GM23338 (cell line): ENCODE measurements at regions not wholly inside any gene's neighbourhood (a gene's known extent, or its start where the extent isn't known, plus 50 kb on each side); places are given as distances from the start of the nearest gene placed in this dataset.

Experiments
- ATAC-seq: fragments of 200-7000 bp; cut with Tn5 transposase; 3 replicates; pipeline ENCODE4 v1.9.1; 2020
- DNase-seq: peaks from one replicate; pipeline ENCODE4 v3.0.0-alpha.2; 2015; ENCODE audit warnings: low spot score
- H2AFZ ChIP-seq: fragments of 200-600 bp; sonication (generic); 2 replicates; pipeline ENCODE4 v1.8.0; 2016; ENCODE audit warnings: antibody characterized with exemption, mild to moderate bottlenecking, moderate library complexity
- H3F3A ChIP-seq: fragments of 200-600 bp; sonication (generic); replicated peaks from 2 replicates; pipeline ENCODE4 v1.8.0; 2017; ENCODE audit warnings: antibody characterized with exemption, mixed run types, low read depth
- H3K27ac ChIP-seq: fragments of 200-600 bp; sonication (generic); 2 replicates; pipeline ENCODE4 v1.6.1; 2016; ENCODE audit warnings: low read depth
- H3K27me3 ChIP-seq: fragments of 200-600 bp; sonication (generic); 2 replicates; pipeline ENCODE4 v1.8.0; 2016; ENCODE audit warnings: mild to moderate bottlenecking, mixed run types, moderate library complexity; ENCODE audit not compliant: insufficient read depth
- H3K36me3 ChIP-seq: fragments of 200-600 bp; sonication (generic); 2 replicates; pipeline ENCODE4 v1.8.0; 2016; ENCODE audit warnings: mild to moderate bottlenecking; ENCODE audit not compliant: insufficient read depth
- H3K4me1 ChIP-seq: fragments of 200-600 bp; sonication (generic); 2 replicates; pipeline ENCODE4 v1.8.0; 2016; ENCODE audit warnings: mild to moderate bottlenecking, moderate library complexity; ENCODE audit not compliant: insufficient read depth
- H3K4me2 ChIP-seq: fragments of 200-600 bp; sonication (generic); 2 replicates; pipeline ENCODE4 v1.7.1; 2017; ENCODE audit warnings: mixed run types
- H3K4me3 ChIP-seq: fragments of 200-600 bp; sonication (generic); 2 replicates; pipeline ENCODE4 v1.6.1; 2016; ENCODE audit warnings: mixed run types
- H3K79me2 ChIP-seq: fragments of 200-600 bp; sonication (generic); replicated peaks from 2 replicates; pipeline ENCODE4 v1.8.0; 2017; ENCODE audit warnings: mild to moderate bottlenecking; ENCODE audit not compliant: insufficient read depth
- H3K9me2 ChIP-seq: fragments of 200-600 bp; sonication (generic); 2 replicates; pipeline ENCODE4 v1.8.0; 2017; ENCODE audit not compliant: insufficient read depth
- H4K20me1 ChIP-seq: fragments of 200-600 bp; sonication (generic); replicated peaks from 2 replicates; pipeline ENCODE4 v1.8.0; 2017; ENCODE audit warnings: mild to moderate bottlenecking; ENCODE audit not compliant: insufficient read depth
- H3K27ac Mint-ChIP-seq: 2 replicates; pipeline ENCODE4 v1.8.0; 2020; ENCODE audit warnings: inconsistent platforms, mild to moderate bottlenecking, moderate library complexity, mixed read lengths
- H3K27me3 Mint-ChIP-seq: 3 replicates; pipeline ENCODE4 v1.8.0; 2022; ENCODE audit warnings: low read depth, mild to moderate bottlenecking, moderate library complexity, mixed read lengths, inconsistent platforms; ENCODE audit not compliant: insufficient read depth, poor library complexity
- H3K36me3 Mint-ChIP-seq: 3 replicates; pipeline ENCODE4 v1.8.0; 2021; ENCODE audit warnings: low read depth, mild to moderate bottlenecking, inconsistent platforms, moderate library complexity, mixed read lengths
- H3K4me1 Mint-ChIP-seq: 3 replicates; pipeline ENCODE4 v1.8.0; 2020; ENCODE audit warnings: mild to moderate bottlenecking, inconsistent platforms, mixed read lengths
- H3K4me3 Mint-ChIP-seq: 3 replicates; pipeline ENCODE4 v1.8.0; 2021; ENCODE audit warnings: moderate library complexity, mild to moderate bottlenecking, inconsistent platforms, mixed read lengths
- H3K9me3 Mint-ChIP-seq: 3 replicates; pipeline ENCODE4 v1.8.0; 2020; ENCODE audit warnings: moderate library complexity, mild to moderate bottlenecking, inconsistent platforms, mixed read lengths
- CREB1 ChIP-seq: fragments of 250-450 bp; sonication (Bioruptor Pico); IDR thresholded peaks from 2 replicates; pipeline ENCODE4 v1.5.0; 2020; ENCODE audit warnings: low read depth, mild to moderate bottlenecking, moderate library complexity
- CTCF ChIP-seq, 2 experiments: fragments of 200-600 bp in 1 of 2; sonication (generic) in 1 of 2; conservative IDR thresholded peaks; 2 replicates each; pipeline versions ENCODE4 v1.5.1 to v1.6.1; 2016 to 2017; ENCODE audit warnings: antibody characterized with exemption in 2 of 2, low read depth in 2 of 2, mild to moderate bottlenecking in 2 of 2, moderate library complexity in 1 of 2
- ETS1 ChIP-seq: IDR thresholded peaks from 2 replicates; pipeline ENCODE4 v1.6.1; 2016; ENCODE audit warnings: antibody characterized with exemption
- EZH2 ChIP-seq: fragments of 200-600 bp; sonication (generic); IDR thresholded peaks from one replicate; pipeline ENCODE4 v1.8.0; 2017; ENCODE audit warnings: antibody characterized with exemption, mild to moderate bottlenecking, low read depth; ENCODE audit not compliant: unreplicated experiment
- EZH2phosphoT487 ChIP-seq: fragments of 200-600 bp; sonication (generic); IDR thresholded peaks from one replicate; pipeline ENCODE4 v1.8.1; 2018; ENCODE audit warnings: antibody characterized with exemption; ENCODE audit not compliant: unreplicated experiment
- JUNB ChIP-seq: IDR thresholded peaks from one replicate; pipeline ENCODE4 v1.6.1; 2016; ENCODE audit warnings: antibody characterized with exemption; ENCODE audit not compliant: unreplicated experiment
- NANOG ChIP-seq: IDR thresholded peaks from 2 replicates; pipeline ENCODE4 v1.6.1; 2016; ENCODE audit warnings: antibody characterized with exemption, borderline replicate concordance
- POLR2AphosphoS5 ChIP-seq: IDR thresholded peaks from 2 replicates; pipeline ENCODE4 v1.6.1; 2016; ENCODE audit warnings: antibody characterized with exemption, low read depth
- REST ChIP-seq: IDR thresholded peaks from one replicate; pipeline ENCODE4 v1.6.1; 2018; ENCODE audit warnings: antibody characterized with exemption; ENCODE audit not compliant: unreplicated experiment
- STAT1 ChIP-seq: IDR thresholded peaks from one replicate; pipeline ENCODE4 v1.6.1; 2016; ENCODE audit warnings: antibody characterized with exemption; ENCODE audit not compliant: unreplicated experiment
- ZNF114 ChIP-seq: fragments of 250-450 bp; sonication (Bioruptor Pico); IDR thresholded peaks from 2 replicates; pipeline ENCODE4 v1.5.0; 2020; ENCODE audit warnings: mild to moderate bottlenecking, moderate library complexity
- ZNF331 ChIP-seq: fragments of 250-450 bp; sonication (Bioruptor Pico); IDR thresholded peaks from 2 replicates; pipeline ENCODE4 v1.5.0; 2020; ENCODE audit warnings: low read depth, mild to moderate bottlenecking, moderate library complexity
- ZNF462 ChIP-seq: fragments of 250-450 bp; sonication (Bioruptor Pico); IDR thresholded peaks from 2 replicates; pipeline ENCODE4 v1.5.0; 2020; ENCODE audit warnings: mild to moderate bottlenecking, moderate library complexity

- no peaks in the 10 kb centered on the region for H3K4me1 ChIP-seq
- no peak overlapping the region for H3K27ac ChIP-seq
- H3K36me3 Mint-ChIP-seq, result no peaks in the 10 kb centered on the region; the same call in 1 of the 3 replicates
These were observed 52.5 kb upstream of the WDFY3 start for GRCh38 chr4:85018983-85019382.

More at GRCh38 chr4:85018983-85019382, 52.5 kb upstream of the WDFY3 start:
- TF ChIP-seq ZNF114 (CRISPR knock-in tag), result no peak
- no peak for TF ChIP-seq EZH2
- no peak for TF ChIP-seq ETS1
- TF ChIP-seq ZNF462 (CRISPR knock-in tag), result no peak
- TF ChIP-seq STAT1, result no peak
- no peak for TF ChIP-seq EZH2phosphoT487
- no peak for TF ChIP-seq ZNF331 (CRISPR knock-in tag)
- no peak for TF ChIP-seq POLR2AphosphoS5
- no peak for TF ChIP-seq CTCF (conservative IDR thresholded peaks at IDR 0.05; ENCODE audit: low read depth in 2 of 2)
- TF ChIP-seq NANOG, result no peak
- TF ChIP-seq JUNB, result no peak
- TF ChIP-seq CREB1 (CRISPR knock-in tag), result no peak
- TF ChIP-seq REST, result no peak
- Histone ChIP-seq H2AFZ (no peak overlapping the region), H3F3A (no peaks in the 10 kb centered on the region), H3K36me3 (no peaks in the 10 kb centered on the region), H3K27me3 (no peaks in the 10 kb centered on the region), H3K4me2 (no peak overlapping the region), H3K9me2 (no peaks in the 10 kb centered on the region), H4K20me1 (no peaks in the 10 kb centered on the region), H3K4me3 (no peak overlapping the region), H3K79me2 (no peaks in the 10 kb centered on the region)
- Mint-ChIP-seq H3K4me3 (no peak overlapping the region), H3K9me3 (peaks cover 7% of the 10 kb centered on the region; the same call in 2 of the 3 replicates), H3K27me3 (no peaks in the 10 kb centered on the region), H3K4me1 (no peaks in the 10 kb centered on the region), H3K27ac (no peak overlapping the region)
- DNase-seq (no peak), ATAC-seq (no peak)
